ENCODE measurements at regions not wholly inside any gene's neighbourhood (a gene's known extent, or its start where the extent isn't known, plus 50 kb on each side); places are given as distances from the start of the nearest gene placed in this dataset.

GRCh38 chr2:48148841-48149430, 165.5 kb upstream of the FOXN2 start:
- TF ChIP-seq CTCF (IDR thresholded peaks at IDR 0.05), result no peak
- H3K4me1 Mint-ChIP-seq (ENCODE audit: low read depth), result no peaks in the 10 kb centered on the region
- peaks cover 3% of the 10 kb centered on the region for H3K9me3 Mint-ChIP-seq (ENCODE audit: low read depth)
- no peak overlapping the region for H3K27ac Mint-ChIP-seq (ENCODE audit: unreplicated experiment)
- H3K4me3 Mint-ChIP-seq (ENCODE audit: unreplicated experiment), result no peak overlapping the region
- no peak for DNase-seq (ENCODE audit: low spot score)
- H3K27me3 Mint-ChIP-seq (ENCODE audit: low read depth), result peaks cover 4% of the 10 kb centered on the region
- no peaks in the 10 kb centered on the region for H3K36me3 Mint-ChIP-seq (ENCODE audit: low read depth)

- Mint-ChIP-seq H3K9me3 (ENCODE audit: low read depth) (peaks cover 36% of the 10 kb centered on the region), H3K4me3 (ENCODE audit: unreplicated experiment) (no peak overlapping the region), H3K4me1 (ENCODE audit: low read depth) (no peaks in the 10 kb centered on the region), H3K36me3 (ENCODE audit: low read depth) (peaks cover 3% of the 10 kb centered on the region), H3K27ac (ENCODE audit: unreplicated experiment) (no peak overlapping the region), H3K27me3 (ENCODE audit: low read depth) (peaks cover 3% of the 10 kb centered on the region)
- no peak for DNase-seq (ENCODE audit: low spot score)
- TF ChIP-seq CTCF (IDR thresholded peaks at IDR 0.05), result no peak
Measured at GRCh38 chr2:48157150-48157549, 157.3 kb upstream of the FOXN2 start.

DNA sequence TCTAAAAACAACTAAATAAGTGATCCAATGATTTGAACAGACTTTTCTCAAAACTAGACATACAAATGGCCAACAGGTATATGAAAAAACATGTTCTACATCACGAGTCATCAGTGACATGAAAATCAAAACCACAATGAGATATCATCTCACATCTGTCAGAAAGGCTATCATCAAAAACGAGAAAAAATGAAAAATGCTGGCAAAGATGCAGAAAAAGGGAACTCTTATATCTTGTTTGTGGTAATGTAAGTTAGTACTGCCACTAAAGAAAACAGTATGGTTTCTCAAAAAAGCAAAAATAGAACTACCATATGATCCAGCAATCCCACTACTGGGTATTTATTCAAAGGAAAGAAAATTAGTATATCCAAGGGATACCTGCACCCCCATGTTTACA, 152.9 kb upstream of the FOXN2 start:
- Mint-ChIP-seq H3K9me3 (ENCODE audit: low read depth) (peaks cover 34% of the 10 kb centered on the region), H3K27ac (ENCODE audit: unreplicated experiment) (no peak overlapping the region), H3K4me3 (ENCODE audit: unreplicated experiment) (no peak overlapping the region), H3K4me1 (ENCODE audit: low read depth) (no peaks in the 10 kb centered on the region), H3K36me3 (ENCODE audit: low read depth) (peaks cover 3% of the 10 kb centered on the region), H3K27me3 (ENCODE audit: low read depth) (peaks cover 6% of the 10 kb centered on the region)
- TF ChIP-seq CTCF (IDR thresholded peaks at IDR 0.05), result no peak
- DNase-seq (ENCODE audit: low spot score), result no peak

- Mint-ChIP-seq H3K4me3 (ENCODE audit: unreplicated experiment) (no peak overlapping the region), H3K36me3 (ENCODE audit: low read depth) (no peaks in the 10 kb centered on the region), H3K4me1 (ENCODE audit: low read depth) (no peaks in the 10 kb centered on the region), H3K9me3 (ENCODE audit: low read depth) (peaks cover 28% of the 10 kb centered on the region), H3K27me3 (ENCODE audit: low read depth) (peaks cover 6% of the 10 kb centered on the region), H3K27ac (ENCODE audit: unreplicated experiment) (no peak overlapping the region)
- TF ChIP-seq CTCF (IDR thresholded peaks at IDR 0.05), result no peak
- DNase-seq (ENCODE audit: low spot score), result no peak
Measured at GRCh38 chr2:48162742-48163141, 151.7 kb upstream of the FOXN2 start.

DNA sequence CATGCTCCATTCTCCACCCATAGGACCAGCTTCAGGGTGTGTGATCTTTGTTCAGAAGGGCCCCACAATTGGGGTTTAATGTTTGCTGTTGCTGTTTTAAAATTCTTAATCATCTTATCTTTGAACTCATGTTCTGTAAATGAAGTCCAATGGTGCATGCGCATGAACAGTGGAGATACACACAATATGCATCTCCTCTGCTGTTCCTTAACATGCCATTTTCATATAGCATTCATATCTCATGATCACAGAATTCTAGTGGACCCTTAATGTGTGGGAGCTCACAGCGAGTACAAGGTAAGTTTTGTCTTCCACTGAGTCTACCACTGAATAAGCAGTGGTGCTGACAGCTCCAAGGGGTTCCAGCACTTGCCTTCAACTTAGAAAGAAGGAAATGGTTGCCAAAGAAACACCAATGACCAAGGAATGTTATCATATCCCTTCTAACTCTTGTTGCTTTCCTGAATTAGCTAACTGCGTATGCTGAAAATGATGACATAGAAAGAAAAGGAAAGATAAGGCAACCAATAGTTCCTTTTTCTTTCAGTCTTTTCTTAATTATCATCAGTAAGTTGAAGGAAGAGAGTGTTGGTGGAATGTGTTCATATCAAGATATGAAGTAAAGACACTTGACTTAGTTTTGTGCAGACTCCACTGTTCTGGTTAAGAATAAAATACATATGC, 149.3 kb upstream of the FOXN2 start:
- DNase-seq (ENCODE audit: low spot score), result no peak

More for the DNA sequence above, 149.3 kb upstream of the FOXN2 start:
- Mint-ChIP-seq H3K27ac (ENCODE audit: unreplicated experiment) (no peak overlapping the region), H3K4me1 (ENCODE audit: low read depth) (no peaks in the 10 kb centered on the region), H3K4me3 (ENCODE audit: unreplicated experiment) (no peak overlapping the region), H3K36me3 (ENCODE audit: low read depth) (no peaks in the 10 kb centered on the region), H3K9me3 (ENCODE audit: low read depth) (peaks cover 12% of the 10 kb centered on the region), H3K27me3 (ENCODE audit: low read depth) (peaks cover 6% of the 10 kb centered on the region)
- no peak for TF ChIP-seq CTCF (IDR thresholded peaks at IDR 0.05)
